GM19238 (cell line): ENCODE measurements at regions not wholly inside any gene's neighbourhood (a gene's known extent, or its start where the extent isn't known, plus 50 kb on each side); places are given as distances from the start of the nearest gene placed in this dataset.
"Not testable (repeated sequence)": the region's sequence is repeated elsewhere in the genome, so short reads cannot be mapped to it uniquely, and the experiment has no call there.

Experiments used
- DNase-seq: peaks from one replicate; pipeline ENCODE4 v3.0.0; 2011; ENCODE audit warnings: low spot score; ENCODE audit not compliant: insufficient read length

GRCh38 chr5:41995193-41995592, 70.1 kb downstream of the FBXO4 start:
- no peak for DNase-seq

GRCh38 chr5:42001673-42002072, 76.6 kb downstream of the FBXO4 start:
- DNase-seq: no peak

DNA sequence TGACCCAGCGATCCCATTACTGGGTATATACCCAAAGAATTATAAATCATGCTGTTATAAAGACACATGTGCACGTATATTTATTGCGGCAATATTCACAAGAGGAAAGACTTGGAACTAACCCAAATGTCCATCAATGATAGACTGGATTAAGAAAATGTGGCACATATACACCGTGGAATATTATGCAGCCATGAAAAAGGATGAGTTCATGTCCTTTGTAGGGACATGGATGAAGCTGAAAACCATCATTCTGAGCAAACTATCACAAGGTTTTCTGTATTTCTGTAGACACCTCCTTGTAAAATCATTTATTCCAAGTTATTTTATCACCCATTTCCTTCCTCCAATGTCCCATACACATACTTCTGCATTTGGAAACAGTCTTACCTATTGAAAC, 78.8 kb downstream of the FBXO4 start:
- not testable (repeated sequence) for DNase-seq

DNA sequence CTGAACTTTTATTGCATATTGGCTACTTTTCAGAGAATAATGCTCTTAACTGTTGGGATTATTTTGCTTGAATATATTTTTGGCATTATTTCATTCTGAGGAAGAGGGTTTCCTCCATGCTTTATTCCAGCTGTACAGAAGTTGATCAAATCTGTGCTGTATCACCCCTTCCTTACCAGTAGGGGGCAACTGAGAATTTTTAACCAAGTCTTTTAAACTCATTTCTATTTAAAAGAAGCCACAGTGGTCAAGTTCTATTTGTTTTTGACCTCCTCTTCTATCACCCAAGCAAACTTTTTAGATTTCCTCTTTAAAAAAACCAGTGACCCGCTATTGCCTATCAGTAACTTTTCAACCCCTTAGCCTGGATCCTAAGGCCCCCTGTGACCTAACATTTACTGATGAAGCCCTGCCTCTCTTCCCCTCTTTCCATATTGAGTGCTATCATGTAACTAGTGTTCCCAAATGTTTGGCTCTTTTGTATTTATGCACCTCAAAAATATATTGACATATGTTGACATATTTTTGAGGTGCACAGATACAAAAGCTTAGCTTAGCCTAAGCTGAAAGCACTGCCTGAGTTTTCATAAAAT, 80.6 kb downstream of the FBXO4 start:
- no peak for DNase-seq

DNA sequence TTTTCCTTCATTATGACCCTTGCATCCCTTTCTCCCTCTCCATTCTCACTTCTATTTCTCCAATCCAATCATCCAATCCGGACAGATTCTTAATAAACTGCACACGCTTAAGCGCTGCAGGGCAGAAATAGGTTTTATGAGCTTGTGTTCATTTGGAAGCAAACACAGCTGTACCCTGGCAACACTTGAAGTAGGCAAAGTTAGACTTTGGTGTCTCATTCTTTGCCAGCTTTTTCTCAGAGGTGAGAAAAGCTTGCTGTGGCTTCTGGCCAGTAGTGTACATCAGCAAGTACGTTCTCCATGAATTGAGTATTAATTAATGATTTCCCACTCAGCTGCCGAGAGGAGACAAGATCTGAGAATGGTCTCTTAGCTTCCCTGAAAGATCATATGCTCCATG, 88.5 kb downstream of the FBXO4 start:
- DNase-seq: no peak

- no peak for DNase-seq
These were observed 90.2 kb downstream of the FBXO4 start for GRCh38 chr5:42015254-42015653.

- DNase-seq: no peak
These were observed 90.6 kb downstream of the FBXO4 start for GRCh38 chr5:42015681-42016080.

- no peak for DNase-seq
These were observed 95.9 kb downstream of the FBXO4 start for GRCh38 chr5:42020788-42021530.

DNA sequence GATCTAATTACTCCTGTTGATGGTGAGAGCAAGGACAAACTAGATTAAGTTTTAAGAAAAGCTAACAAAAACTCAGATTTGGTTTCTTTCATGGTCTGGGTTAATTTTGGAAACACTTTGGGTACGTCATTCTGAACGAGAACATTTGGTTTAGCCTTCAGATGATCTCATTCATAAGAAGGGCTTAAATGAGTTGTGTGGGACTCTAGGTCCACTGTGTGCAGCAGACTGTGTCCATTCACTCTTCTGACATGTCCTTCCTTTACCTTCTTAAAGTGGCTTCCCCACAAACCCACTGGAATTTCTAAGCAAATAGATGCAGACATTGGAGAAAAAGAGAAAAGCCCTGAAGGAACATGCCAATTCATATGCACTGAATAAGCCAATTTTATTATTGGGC, 96.8 kb downstream of the FBXO4 start:
- DNase-seq: no peak

- DNase-seq: no peak
These were observed 97.4 kb downstream of the FBXO4 start for GRCh38 chr5:42022383-42022972.

- DNase-seq: no peak
These were observed 101.4 kb downstream of the FBXO4 start for GRCh38 chr5:42026446-42026845.

- no peak for DNase-seq
These were observed 107.1 kb downstream of the FBXO4 start for GRCh38 chr5:42032137-42032536.

DNA sequence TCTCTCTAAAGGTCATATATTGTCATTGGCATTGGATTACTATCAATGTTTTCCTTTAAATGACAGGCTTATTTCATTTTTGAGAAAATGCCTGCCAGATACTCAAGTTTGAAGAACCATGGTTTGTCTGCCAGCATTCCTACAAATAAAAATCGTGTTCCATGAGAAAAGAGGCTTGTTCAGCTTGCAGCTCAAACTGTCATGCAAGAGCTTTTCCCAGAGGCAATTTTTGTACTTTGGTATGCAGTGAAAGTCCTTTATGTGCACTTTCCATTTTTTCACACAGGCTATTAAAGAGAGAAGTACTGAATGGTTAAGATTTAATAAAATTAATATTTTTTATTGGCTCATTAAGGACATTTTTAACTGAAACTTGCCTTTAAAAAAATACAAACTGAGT, 110.4 kb downstream of the FBXO4 start:
- DNase-seq: no peak

DNA sequence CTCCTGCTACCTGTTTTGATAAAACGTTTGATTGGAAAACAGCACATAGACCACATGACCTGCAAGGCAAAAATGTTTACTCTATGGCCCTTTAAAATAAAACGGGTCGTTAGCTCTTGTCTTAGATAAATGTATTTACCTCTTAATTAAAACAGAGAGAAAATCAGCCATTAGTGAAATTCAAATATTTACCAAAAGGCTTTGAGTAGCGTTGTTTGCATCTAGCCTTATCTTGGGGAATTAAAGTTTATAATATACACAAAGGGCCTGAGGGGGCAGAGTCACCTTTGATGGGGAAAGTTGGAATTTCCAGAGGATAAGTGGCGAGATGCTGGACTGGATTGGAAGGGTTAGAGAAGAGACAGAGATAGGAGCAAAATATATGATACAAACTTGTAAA, 111.3 kb downstream of the FBXO4 start:
- DNase-seq: no peak

DNA sequence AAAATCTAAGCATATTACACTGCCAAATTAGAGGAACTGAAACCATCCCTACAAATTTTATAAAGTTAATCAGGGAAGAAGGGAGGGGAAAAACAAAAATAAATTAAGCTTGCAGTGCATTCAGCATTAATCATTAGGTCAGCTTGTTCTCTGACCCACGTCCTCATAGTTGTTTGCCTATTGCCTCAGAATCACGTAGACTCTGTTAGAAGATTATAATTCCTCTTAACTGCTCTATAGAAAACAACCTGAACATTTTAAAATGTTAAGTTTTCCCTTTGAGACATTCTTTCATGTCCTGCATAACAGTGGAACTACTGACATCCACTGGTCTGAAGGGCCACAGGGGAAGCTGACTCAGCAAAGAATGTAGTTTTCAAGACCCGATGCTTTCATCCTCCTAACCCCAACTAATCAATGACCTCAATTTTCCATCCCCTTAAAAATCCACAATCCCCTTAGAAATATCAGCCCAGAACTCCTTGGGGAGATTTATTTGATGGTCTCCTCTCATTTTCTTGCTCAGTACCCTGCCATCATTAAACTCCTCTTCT, 112.4 kb downstream of the FBXO4 start:
- DNase-seq: no peak

- DNase-seq: no peak
These were observed 118.3 kb downstream of the FBXO4 start for GRCh38 chr5:42043400-42043799.

- DNase-seq: peak; percentile 9
These were observed 132.2 kb downstream of the FBXO4 start for GRCh38 chr5:42057254-42057690.

- no peak for DNase-seq
These were observed 134.2 kb downstream of the FBXO4 start for GRCh38 chr5:42059291-42059690.

- DNase-seq: no peak
These were observed 134.8 kb downstream of the FBXO4 start for GRCh38 chr5:42059778-42060464.

- DNase-seq: no peak
These were observed 136.0 kb downstream of the FBXO4 start for GRCh38 chr5:42061121-42061520.

DNA sequence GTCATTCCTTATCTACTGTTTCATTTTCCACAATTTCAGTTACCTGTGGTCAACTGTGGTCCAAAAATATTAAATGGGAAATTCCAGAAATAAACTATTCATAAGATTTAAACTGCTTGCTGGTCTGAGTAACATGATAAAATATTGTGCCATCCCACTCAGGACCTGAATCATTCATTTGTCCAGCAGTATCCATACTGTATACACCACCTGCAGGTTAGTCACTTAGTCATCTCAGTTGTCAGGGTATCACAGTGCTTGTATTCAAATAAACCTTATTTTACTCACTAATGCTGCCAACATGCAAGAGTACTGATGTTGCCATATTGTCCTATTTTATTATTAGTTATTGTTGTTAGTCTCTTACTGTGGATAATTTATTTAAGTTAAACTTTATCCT, 139.7 kb downstream of the FBXO4 start:
- DNase-seq: no peak

- DNase-seq: no peak
These were observed 141.1 kb downstream of the FBXO4 start for GRCh38 chr5:42066131-42066530.
